BJ (cell line): ENCODE measurements at regions not wholly inside any gene's neighbourhood (a gene's known extent, or its start where the extent isn't known, plus 50 kb on each side); places are given as distances from the start of the nearest gene placed in this dataset.

Experiments
- CTCF ChIA-PET: fragments of 350-600 bp; formaldehyde crosslinking; extraction: SDS; loops from one replicate; lab custom pipeline; 2021; ENCODE audit warnings: antibody characterized with exemption, inconsistent platforms; lab: Yijun Ruan, JAX
- POLR2A ChIA-PET: fragments of 300-600 bp; sonication (Branson Sonifier 250); formaldehyde crosslinking; extraction: SDS; loops from one replicate; lab custom pipeline; 2021; ENCODE audit warnings: antibody characterized with exemption; lab: Charles Lee
- DNase-seq: peaks from one replicate; pipeline ENCODE4 v3.0.0-alpha.2; 2011; ENCODE audit warnings: low read depth
- H3K27me3 ChIP-seq: 2 replicates; pipeline ENCODE4 v1.6.0; 2011; ENCODE audit warnings: low read length; ENCODE audit not compliant: control insufficient read depth, insufficient read depth
- H3K36me3 ChIP-seq: 2 replicates; pipeline ENCODE4 v1.5.1; 2011; ENCODE audit warnings: low read length; ENCODE audit not compliant: control insufficient read depth, insufficient read depth
- H3K4me3 ChIP-seq: 2 replicates; pipeline ENCODE4 v1.5.1; 2011; ENCODE audit warnings: low read depth, mild to moderate bottlenecking, control low read depth, low read length
- TF ChIP-seq, protein P1 (sequence below): IDR thresholded peaks from 2 replicates; pipeline ENCODE4 v1.5.1; 2011; ENCODE audit warnings: low read depth, mild to moderate bottlenecking, control low read depth, inconsistent platforms, low read length, moderate library complexity; ENCODE audit not compliant: insufficient read depth

DNA sequence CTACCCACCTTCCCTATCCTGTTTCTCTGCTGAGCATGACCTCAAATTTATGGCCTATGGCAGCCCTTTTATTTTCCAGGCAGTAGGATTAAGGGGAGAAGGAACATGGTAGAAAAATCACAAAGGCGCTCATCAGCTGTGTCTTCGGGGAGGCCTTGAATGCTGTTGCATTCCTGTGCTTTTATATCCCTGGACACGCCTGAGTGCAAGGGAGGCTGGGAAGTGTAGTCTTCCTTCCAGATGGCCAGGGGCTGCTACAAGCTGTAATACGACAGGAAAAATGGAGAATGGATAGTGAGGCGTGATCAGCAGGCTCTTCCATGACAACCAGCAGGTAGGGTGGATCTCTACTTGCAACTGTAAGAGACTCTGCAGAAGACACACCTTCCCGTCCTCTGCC, 210.9 kb upstream of the GGTLC1 start:
- TF ChIP-seq, protein P1, sequence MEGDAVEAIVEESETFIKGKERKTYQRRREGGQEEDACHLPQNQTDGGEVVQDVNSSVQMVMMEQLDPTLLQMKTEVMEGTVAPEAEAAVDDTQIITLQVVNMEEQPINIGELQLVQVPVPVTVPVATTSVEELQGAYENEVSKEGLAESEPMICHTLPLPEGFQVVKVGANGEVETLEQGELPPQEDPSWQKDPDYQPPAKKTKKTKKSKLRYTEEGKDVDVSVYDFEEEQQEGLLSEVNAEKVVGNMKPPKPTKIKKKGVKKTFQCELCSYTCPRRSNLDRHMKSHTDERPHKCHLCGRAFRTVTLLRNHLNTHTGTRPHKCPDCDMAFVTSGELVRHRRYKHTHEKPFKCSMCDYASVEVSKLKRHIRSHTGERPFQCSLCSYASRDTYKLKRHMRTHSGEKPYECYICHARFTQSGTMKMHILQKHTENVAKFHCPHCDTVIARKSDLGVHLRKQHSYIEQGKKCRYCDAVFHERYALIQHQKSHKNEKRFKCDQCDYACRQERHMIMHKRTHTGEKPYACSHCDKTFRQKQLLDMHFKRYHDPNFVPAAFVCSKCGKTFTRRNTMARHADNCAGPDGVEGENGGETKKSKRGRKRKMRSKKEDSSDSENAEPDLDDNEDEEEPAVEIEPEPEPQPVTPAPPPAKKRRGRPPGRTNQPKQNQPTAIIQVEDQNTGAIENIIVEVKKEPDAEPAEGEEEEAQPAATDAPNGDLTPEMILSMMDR = no peak
- CTCF ChIA-PET = no interaction called here
- no peaks in the 10 kb centered on the region for H3K36me3 ChIP-seq

DNA sequence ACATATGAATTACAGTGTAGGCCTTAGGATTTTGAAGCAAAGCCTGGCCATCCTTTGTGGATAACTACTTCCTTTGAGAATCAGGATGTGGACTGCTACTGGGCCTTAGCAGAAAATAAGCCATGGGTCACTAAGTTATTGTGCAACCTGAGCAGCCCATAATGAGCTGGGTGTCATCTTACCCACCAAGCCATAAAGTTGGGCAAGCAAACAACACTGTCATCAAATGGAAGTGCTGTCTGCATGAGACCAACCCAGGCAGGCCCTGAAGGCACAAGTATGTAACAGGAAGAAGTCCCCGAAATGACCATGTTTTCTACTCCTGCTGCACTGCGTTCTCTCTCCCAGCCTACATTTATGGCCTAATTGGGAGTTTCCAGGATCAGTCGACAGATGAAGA, 205.6 kb upstream of the GGTLC1 start:
- no peak for DNase-seq
- CTCF ChIA-PET = interaction anchor here (1.3 kb wide), 1 partner anchor 11 kb away, joined by 4 read pairs; no protein-coding TSS in a partner anchor

More for the DNA sequence above, 210.9 kb upstream of the GGTLC1 start:
- DNase-seq = no peak
- Histone ChIP-seq H3K4me3 (no peak overlapping the region), H3K27me3 (no peaks in the 10 kb centered on the region; the same call in 1 of the 2 replicates)
- POLR2A ChIA-PET = no interaction called here

DNA sequence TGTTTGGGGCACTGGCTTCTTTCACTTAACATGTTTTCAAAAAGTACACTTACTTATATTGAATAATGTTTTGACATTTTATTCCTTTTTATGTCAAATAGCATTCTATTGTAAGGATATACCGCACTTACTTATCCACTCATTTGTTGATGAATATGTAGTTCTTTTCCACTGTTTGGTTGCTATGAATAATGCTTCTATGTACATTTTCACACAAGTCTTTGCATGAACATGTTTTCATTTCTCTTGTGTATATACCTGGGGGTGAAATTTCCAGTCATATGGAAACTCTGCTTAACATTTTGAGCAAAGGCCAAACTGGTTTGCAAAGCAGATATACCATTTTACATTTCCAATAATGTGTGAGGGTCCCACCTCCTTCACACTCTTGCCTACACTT, 202.3 kb upstream of the GGTLC1 start:
- H3K4me3 ChIP-seq = no peak overlapping the region
- H3K36me3 ChIP-seq = no peaks in the 10 kb centered on the region
- DNase-seq = no peak
- TF ChIP-seq, protein P1 = no peak
- no peaks in the 10 kb centered on the region for H3K27me3 ChIP-seq
- POLR2A ChIA-PET = no interaction called here
- CTCF ChIA-PET = no interaction called here

More for the DNA sequence above, 205.6 kb upstream of the GGTLC1 start:
- H3K27me3 ChIP-seq = no peaks in the 10 kb centered on the region
- H3K4me3 ChIP-seq = no peak overlapping the region
- POLR2A ChIA-PET = no interaction called here
- H3K36me3 ChIP-seq = no peaks in the 10 kb centered on the region
- TF ChIP-seq, protein P1 = no peak

DNA sequence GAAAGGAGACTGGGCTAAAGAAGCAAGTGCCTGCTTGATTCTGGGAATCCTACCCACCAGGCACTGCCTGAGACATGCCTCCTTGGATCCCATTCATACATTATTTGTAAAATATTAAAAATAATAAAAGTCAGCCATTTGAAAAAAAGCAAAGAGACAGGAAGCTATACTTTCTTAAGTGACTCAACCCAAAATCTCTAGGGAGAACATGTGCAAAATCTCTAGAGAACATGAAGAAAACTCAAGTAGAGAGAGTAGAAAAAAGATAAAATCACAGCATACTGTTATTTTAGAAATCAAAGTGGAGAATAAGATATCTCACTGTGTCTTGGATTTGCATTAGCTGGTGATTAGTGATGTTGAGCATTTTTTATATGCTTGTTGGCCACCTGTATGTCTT, 197.2 kb upstream of the GGTLC1 start:
- ChIA-PET CTCF (no interaction called here), POLR2A (no interaction called here)

DNA sequence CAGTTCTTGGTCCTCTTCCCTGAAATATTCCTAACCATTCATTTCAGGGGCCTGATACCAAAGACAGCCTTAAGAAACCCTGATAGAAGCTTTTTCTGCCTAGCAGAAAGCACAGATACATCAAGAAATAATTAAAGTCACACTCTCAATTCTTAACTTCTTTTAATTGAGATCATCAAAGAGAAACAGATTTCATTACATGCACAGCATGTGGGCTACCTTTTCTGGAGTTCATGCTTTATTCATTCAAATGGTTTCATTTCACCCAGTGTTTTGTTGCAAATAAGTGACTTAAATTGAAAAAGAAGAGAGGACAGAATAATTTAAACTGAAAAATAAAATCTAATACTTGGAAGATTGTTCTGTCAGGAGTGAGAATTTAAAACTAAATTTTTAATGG, 192.6 kb upstream of the GGTLC1 start:
- no peak for DNase-seq
- TF ChIP-seq, protein P1 = no peak
- Histone ChIP-seq H3K36me3 (no peaks in the 10 kb centered on the region), H3K4me3 (no peak overlapping the region), H3K27me3 (no peaks in the 10 kb centered on the region)
- ChIA-PET POLR2A (no interaction called here), CTCF (no interaction called here)

More for the DNA sequence above, 197.2 kb upstream of the GGTLC1 start:
- Histone ChIP-seq H3K36me3 (no peaks in the 10 kb centered on the region), H3K27me3 (no peaks in the 10 kb centered on the region), H3K4me3 (no peak overlapping the region)
- no peak for DNase-seq
- TF ChIP-seq, protein P1 = no peak
